GM21576 (cell line): ENCODE measurements at regions not wholly inside any gene's neighbourhood (a gene's known extent, or its start where the extent isn't known, plus 50 kb on each side); places are given as distances from the start of the nearest gene placed in this dataset.

Source experiments
- ATAC-seq: cut with Tn5 transposase; IDR thresholded peaks from one replicate; pipeline ENCODE4 v1.9.1; 2021; ENCODE audit warnings: mild to moderate bottlenecking, moderate library complexity; ENCODE audit not compliant: unreplicated experiment

DNA sequence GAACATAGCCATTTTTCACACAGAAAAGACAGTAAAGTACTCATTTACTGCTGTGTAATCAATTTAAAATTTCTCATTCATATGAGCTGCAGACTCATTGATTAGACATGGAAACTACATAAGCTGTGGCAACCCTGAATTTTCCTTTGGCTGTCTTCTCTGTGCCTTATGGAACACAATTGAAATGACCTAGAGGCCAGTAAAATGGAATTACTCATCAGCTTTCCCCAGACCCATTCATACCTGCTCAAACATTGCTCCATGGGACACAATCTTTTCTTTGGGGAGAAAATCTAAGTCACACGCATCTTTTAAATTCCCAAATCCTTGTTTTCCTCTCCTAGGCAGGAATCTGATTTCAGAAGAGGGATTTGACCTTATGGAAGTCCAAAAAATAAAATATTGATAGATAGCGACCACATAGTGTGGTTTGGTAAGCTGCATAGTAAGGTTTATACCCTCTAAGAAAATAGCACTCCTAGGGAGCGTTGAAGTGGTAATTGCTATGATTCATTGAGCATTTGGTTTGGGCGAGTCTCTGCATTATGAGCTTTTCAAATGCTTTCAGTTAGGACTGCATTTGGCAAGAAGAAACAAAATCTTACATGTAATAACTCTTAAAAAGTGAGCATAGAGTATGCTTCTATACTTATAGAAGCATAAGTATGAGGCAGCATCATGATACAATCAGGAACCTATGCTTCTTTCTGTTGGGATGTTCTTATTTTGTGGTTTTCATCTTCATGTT lies 243.4 kb upstream of the GADL1 start:
- no peak for ATAC-seq

- no peak for ATAC-seq
Observed at GRCh38 chr3:31140470-31140869, 246.0 kb upstream of the GADL1 start.

- no peak for ATAC-seq
Observed at GRCh38 chr3:31142139-31142538, 247.7 kb upstream of the GADL1 start.

DNA sequence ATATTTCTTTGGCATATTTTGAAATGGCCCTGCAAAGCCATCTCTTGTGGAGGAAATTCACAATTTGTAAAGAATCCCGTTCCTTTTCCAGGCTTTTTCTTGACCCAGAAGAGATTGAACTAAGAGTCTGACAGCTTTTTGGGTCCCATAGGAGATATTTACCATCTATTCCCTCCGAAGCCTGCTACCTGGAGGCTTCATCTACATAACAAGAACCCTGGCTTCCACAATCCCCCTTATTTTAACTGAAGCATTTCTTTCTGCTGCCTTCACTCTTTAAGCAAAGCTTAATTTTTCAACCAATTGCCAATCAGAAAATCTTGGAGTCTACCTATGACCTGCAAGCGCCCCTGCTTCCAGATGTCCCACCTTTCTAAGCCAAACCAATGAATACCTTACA lies 248.1 kb upstream of the GADL1 start:
- no peak for ATAC-seq

DNA sequence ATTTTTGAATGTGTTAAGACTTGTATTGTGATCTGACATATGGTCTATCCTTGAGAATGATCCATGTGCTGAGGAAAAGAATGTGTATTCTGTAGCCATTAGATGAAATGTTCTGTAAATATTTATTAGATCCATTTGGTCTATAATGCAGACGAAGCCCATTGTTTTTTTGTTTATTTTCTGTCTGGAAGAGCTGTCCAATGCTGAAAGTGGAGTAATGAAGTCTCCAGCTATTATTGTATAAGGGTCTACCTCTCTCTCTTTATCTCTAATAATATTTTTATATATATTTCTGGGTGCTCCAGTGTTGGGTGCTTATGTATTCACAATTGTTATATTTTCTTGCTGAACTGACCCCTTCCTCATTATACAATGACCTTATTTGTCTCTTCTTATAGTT lies 250.6 kb upstream of the GADL1 start:
- no peak for ATAC-seq

DNA sequence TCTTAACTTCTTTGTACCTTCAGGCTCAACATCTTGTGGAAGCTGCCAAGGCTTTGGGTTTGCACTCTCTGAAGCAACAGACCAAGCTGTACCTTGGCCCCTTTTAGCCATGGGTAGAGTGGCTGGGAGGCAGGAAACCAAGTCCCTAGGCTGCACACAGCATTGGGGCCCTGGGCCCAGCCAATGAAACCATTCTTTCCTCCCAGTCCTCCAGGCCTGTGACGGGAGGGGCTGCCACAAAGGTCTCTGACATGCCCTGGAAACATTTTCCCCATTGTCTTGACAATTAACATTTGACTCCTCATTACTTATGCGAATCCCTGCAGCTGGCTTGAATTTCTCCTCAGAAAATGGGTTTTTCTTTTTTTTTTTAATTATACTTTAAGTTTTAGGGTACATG lies 253.1 kb upstream of the GADL1 start:
- no peak for ATAC-seq

DNA sequence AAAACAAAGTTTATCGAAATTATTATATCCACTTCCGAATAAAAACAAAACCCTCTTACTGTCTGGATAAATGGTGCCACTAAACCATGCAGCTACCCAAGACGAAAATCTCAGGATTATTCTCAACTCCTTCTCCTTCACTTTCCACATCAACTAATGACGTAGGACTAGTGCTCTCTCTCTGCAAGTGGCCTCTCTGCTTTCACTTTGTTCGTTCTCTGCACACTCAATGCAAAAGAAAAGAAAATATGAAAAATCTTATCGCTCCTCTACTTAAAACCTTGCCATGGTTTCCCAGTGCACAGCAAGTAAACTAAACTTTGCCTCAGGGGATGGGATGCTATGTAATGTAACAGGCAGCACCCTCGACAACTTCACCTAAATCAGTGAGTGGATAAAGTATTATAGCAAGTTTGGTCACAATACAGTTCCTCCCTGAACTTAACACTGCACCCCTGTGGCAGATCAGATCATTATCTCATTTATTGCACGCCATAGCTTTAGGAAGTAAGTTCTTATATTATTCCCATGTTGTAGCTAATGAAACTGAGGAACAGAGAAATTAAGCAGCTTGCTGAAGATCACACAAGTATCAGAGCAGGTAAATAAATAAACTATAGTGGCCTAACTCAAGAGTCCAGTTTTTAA lies 262.7 kb upstream of the GADL1 start:
- ATAC-seq = no peak

DNA sequence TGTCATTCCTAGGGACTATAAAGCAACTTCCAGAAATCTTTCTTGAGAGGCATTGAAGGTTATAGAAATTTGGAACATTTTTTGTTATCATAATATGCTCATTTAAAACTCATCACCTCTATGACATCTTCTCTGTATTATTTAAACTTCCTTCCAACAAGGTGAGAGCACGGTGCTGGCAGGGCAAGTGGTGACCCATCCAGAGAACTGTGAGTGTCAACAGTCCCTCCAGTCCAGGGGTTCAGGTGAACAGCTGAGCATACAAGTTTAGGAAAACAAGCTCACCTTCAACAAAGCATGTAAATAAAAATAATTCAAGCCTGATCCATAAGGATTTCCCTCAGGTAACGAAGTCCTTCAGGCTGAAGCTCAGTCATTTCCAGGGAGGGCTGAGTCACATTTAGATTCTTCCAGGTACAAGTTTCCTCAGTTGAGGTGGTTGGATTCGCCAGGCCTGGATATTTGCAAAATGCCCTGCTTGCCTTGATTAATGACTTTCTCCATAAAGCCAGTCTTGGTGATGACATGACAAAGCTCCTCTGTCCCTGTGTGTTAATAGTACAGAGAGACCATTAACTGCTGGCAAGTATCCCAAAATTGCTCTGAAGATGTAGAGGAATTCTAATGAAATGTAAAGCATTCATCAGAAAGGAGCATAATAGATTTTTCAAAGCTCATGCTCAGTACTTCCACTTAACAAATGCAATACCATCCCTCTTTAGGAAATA lies 263.6 kb upstream of the GADL1 start:
- ATAC-seq = no peak

- ATAC-seq = no peak
Observed at GRCh38 chr3:31159331-31160039, 265.0 kb upstream of the GADL1 start.

DNA sequence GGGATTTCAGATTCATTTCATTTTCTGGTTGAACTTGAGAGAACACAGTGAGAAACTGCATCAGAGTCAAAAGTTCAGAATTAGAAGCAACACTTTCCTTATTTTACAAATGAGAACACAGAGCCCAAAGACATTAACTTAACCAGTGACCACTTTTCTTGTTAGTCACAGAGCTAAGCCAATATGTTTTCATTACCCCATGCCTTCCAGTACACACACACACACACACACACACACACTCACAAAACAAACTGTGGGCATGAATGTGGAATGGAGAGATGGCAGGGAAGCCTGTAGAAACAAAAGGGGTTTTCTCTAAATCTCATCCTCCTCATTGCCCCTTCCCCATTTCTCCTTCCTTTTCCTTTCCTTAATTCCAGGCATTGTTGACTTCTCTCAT lies 267.4 kb upstream of the GADL1 start:
- ATAC-seq = no peak

GRCh38 chr3:31164381-31164780 lies 269.9 kb upstream of the GADL1 start:
- no peak for ATAC-seq

DNA sequence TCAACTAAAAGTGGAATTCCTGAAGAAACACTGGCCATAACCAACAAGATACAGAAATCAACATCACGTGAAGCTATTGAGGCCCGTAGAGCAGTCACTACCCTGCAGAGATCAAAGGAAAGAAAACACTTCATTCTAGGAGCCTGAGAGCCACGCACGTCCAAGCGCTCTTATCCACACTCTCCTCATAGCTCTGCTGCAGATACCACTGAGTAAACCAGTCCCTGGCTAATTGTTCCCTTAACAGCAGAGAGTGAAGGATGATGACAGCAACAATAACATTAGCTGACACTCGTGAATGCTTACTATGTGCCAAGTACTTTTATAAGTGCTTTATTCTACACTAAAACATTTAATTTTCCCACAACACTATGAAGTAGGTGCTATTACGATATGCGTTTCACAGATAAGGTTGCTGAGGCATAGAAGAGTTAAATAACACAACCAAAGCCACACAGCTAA lies 271.0 kb upstream of the GADL1 start:
- ATAC-seq = no peak

DNA sequence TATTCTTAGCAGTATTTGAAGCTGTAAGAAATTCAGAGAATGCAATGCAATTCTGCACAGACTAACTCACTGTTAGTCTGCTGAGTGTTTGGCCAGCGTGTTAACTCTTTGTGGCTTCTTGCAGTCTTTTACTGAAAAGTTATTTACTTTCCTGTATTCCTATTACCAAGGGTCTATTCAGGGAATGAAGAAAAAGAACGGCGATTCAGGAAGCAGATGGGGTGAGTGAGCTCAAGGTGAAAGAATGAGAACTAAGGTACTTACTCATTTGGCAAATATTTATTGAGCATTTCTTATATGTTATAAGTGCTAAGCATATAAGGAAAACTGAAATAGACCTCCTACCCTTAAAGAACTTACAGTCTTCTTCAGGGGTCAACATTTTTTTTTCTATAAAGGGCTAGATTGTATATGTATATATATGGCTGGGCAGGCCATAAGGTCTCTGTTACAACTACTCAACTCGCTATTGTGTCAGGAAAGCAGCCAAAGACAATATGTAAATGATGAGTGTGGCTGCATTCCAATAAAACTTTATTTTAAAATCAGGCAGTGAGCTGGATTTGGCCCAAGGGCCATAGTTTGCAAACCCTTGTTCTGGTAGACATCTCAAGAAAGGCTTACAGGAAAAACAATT lies 271.9 kb upstream of the GADL1 start:
- no peak for ATAC-seq

DNA sequence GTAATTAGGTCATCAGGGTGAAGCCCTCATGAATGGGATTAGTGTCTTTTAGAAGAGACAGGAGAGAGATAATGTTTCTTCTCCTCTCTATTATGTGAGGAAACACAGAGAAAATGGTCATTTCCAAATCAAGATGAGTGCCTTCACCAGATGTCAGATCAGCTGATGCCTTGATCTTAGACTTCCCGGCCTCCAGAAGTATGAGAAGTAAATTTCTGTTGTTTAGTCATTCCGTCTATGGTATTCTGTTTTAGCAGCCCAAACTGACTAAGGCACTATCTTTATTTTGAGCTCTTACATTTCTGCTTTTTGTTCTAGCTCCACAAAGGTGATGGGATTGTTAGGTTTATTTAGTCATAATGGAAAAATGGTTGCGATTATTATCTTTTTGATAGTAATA lies 273.2 kb upstream of the GADL1 start:
- ATAC-seq = no peak

- no peak for ATAC-seq
Observed at GRCh38 chr3:31170932-31171670, 276.6 kb upstream of the GADL1 start.

GRCh38 chr3:31172336-31172735 lies 277.9 kb upstream of the GADL1 start:
- no peak for ATAC-seq

GRCh38 chr3:31173118-31173718 lies 278.8 kb upstream of the GADL1 start:
- ATAC-seq = no peak

DNA sequence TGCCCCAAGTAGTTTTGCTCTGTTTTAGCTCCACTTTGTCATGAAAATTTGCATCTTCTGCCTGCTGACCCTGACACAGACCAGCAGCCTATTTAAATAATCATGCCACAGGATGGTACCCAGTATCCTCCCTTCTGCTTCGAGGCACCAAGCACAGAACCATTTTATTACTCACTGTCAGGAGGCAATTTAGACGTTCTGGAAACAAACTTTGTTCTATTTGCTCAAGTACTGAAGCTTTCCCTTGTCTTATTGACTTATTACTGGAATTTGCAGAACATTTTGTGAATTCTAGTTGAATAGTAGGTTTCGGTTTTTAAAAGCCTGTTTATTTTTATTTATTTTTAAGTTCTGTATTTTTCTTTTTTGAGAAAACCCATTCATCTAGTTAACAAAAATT lies 279.6 kb upstream of the GADL1 start:
- no peak for ATAC-seq

DNA sequence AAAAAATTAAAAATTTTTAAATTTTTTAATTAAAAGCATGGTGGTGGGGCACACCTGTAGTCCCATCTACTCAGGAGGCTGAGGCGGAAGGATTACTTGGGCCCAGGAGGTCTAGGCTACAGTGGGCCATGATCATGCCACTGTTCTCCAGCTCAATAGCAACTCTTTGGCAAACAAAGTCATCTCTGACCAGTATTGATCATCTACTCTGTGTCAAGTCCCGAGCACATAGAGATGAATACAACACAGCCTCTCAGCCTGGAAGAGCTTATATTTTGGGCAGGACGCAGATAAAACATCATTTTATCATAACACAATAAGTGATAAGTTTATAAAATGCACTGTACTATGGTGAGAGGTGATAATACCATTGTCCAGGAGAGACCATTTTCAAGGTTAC lies 281.6 kb upstream of the GADL1 start:
- ATAC-seq = no peak

DNA sequence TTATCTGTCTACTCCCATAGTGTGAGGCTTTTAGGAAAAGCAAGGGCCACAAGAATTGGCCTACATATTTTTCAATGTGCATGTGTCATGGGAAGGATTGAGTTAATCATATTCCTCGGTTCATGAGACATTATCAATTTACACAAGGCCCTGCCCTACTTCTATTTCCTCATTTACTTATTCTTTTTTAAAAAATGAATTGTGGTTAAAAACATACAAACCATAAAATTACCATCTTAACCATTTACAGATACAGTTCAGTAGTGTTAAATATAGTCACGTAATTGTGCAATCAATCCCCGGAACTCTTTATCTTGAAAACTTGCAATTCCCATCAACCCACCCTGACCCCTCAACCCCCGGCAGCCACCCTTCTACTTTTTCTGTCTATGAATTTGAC lies 284.0 kb upstream of the GADL1 start:
- ATAC-seq = no peak
